AG04450 (cell line): ENCODE measurements at regions not wholly inside any gene's neighbourhood (a gene's known extent, or its start where the extent isn't known, plus 50 kb on each side); places are given as distances from the start of the nearest gene placed in this dataset.

ENCODE experiments used
- CTCF ChIA-PET: fragments of 300-600, 350-600 bp; formaldehyde crosslinking; extraction: SDS; loops from one replicate; lab custom pipeline; 2022; ENCODE audit warnings: antibody characterized with exemption, inconsistent platforms; lab: Charles Lee
- POLR2A ChIA-PET: fragments of 350-600 bp; formaldehyde crosslinking; extraction: SDS; loops from one replicate; lab custom pipeline; 2021; ENCODE audit warnings: antibody characterized with exemption, inconsistent platforms; lab: Yijun Ruan, JAX
- DNase-seq: peaks from one replicate; pipeline ENCODE4 v3.0.0-alpha.2; 2011; ENCODE audit warnings: low read depth, low spot score
- H3K27ac ChIP-seq: one replicate; pipeline ENCODE4 v1.5.1; 2012; ENCODE audit warnings: low read depth, low read length, control low read depth
- H3K27me3 ChIP-seq: one replicate; pipeline ENCODE4 v1.6.0; 2012; ENCODE audit warnings: low read length; ENCODE audit not compliant: control insufficient read depth, insufficient read depth
- H3K4me3 ChIP-seq: 2 replicates; pipeline ENCODE4 v1.5.1; 2011; ENCODE audit warnings: mild to moderate bottlenecking, low read depth, low read length, control low read depth
- H3K9me3 ChIP-seq: 2 replicates; pipeline ENCODE4 v1.5.1; 2012; ENCODE audit warnings: low read length; ENCODE audit not compliant: control insufficient read depth, insufficient read depth
- TF ChIP-seq, protein P1 (sequence below): IDR thresholded peaks from 2 replicates; pipeline ENCODE4 v1.5.1; 2011; ENCODE audit warnings: low read depth, low read length, control low read depth, inconsistent platforms

DNA sequence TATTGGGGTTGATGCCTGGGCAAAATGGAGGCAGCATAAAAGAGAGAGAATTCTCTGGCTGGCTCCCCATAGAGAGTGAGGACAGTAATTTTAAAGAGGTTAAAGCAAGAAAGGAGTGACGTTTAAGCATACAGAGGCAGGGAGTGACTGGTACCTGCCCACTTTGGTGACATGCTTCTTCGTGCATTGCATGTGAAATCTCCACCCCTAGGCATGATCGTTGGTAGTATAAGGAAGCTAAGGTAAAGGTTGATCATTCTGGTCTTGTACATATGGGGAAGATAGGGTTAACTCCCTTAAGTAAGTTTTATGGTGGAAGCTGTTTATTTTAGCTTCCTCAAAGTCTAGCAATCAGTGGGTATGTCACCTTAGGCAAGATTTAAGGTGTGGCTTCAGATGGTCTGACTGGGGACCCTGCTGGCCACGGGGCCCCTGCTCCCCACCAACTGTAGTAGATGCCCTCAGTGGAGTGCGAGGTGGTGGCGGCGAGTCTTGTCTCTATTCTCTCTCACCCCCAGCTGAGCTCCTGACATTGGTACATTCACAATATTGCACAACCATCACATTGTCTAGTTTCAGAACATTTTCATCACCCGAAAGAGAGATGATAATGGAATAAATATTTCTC lies 797.5 kb upstream of the SPRY2 start:
- CTCF ChIA-PET, result interaction anchor here (0.8 kb wide), 1 partner anchor 9 kb away, joined by 3 read pairs; no protein-coding TSS in a partner anchor
- TF ChIP-seq, protein P1, sequence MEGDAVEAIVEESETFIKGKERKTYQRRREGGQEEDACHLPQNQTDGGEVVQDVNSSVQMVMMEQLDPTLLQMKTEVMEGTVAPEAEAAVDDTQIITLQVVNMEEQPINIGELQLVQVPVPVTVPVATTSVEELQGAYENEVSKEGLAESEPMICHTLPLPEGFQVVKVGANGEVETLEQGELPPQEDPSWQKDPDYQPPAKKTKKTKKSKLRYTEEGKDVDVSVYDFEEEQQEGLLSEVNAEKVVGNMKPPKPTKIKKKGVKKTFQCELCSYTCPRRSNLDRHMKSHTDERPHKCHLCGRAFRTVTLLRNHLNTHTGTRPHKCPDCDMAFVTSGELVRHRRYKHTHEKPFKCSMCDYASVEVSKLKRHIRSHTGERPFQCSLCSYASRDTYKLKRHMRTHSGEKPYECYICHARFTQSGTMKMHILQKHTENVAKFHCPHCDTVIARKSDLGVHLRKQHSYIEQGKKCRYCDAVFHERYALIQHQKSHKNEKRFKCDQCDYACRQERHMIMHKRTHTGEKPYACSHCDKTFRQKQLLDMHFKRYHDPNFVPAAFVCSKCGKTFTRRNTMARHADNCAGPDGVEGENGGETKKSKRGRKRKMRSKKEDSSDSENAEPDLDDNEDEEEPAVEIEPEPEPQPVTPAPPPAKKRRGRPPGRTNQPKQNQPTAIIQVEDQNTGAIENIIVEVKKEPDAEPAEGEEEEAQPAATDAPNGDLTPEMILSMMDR, result no peak

DNA sequence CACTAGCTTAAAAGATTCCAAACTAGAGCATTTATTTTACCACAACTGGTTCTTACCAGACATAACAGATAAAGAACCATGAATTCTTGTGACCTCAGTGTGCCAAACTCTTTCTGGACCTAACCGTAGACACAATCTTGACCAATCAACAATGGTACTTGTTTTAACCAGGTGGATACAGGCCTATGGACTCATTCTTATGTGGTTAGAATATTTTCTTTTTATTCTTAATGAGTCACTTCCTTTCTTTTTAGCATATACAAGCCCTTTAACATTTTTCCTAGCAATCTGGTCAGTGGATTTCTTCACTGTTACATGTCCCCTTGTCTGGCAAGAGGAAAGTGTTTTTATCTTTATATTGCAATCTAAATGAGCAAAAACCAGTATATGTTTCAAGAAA lies 792.1 kb upstream of the SPRY2 start:
- H3K27ac ChIP-seq, result no peak overlapping the region
- H3K27me3 ChIP-seq, result no peaks in the 10 kb centered on the region
- H3K9me3 ChIP-seq, result no peaks in the 10 kb centered on the region; the same call in 1 of the 2 replicates
- no peak overlapping the region for H3K4me3 ChIP-seq
- ChIA-PET CTCF (no interaction called here), POLR2A (no interaction called here)
- TF ChIP-seq, protein P1, result no peak
- DNase-seq, result no peak

More for the DNA sequence above, 797.5 kb upstream of the SPRY2 start:
- H3K4me3 ChIP-seq, result no peak overlapping the region
- H3K27me3 ChIP-seq, result no peaks in the 10 kb centered on the region
- DNase-seq, result no peak
- POLR2A ChIA-PET, result no interaction called here
- H3K27ac ChIP-seq, result no peak overlapping the region
- no peaks in the 10 kb centered on the region; the same call in 1 of the 2 replicates for H3K9me3 ChIP-seq

DNA sequence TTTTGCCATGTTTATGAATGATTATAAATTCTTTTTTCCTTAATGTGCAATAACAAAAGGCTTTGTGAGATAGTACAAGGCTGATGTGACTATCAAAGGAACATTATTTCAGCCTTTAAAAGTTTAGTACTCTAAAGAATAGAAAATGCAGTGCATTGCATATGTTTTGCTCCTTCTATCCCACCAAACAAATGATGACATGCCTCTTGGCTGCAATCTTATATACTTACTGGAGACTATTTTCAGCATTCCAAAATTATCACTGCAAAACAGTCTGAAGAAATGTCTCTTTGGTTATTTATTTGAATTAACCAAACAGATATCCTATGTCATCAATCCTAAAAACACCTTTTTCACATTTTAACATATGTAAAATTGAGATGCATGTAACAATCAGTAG lies 776.5 kb upstream of the SPRY2 start:
- Histone ChIP-seq H3K27me3 (no peaks in the 10 kb centered on the region), H3K9me3 (no peaks in the 10 kb centered on the region), H3K4me3 (no peak overlapping the region), H3K27ac (no peak overlapping the region)
- ChIA-PET POLR2A (no interaction called here), CTCF (no interaction called here)
- DNase-seq, result no peak
- TF ChIP-seq, protein P1, result no peak

DNA sequence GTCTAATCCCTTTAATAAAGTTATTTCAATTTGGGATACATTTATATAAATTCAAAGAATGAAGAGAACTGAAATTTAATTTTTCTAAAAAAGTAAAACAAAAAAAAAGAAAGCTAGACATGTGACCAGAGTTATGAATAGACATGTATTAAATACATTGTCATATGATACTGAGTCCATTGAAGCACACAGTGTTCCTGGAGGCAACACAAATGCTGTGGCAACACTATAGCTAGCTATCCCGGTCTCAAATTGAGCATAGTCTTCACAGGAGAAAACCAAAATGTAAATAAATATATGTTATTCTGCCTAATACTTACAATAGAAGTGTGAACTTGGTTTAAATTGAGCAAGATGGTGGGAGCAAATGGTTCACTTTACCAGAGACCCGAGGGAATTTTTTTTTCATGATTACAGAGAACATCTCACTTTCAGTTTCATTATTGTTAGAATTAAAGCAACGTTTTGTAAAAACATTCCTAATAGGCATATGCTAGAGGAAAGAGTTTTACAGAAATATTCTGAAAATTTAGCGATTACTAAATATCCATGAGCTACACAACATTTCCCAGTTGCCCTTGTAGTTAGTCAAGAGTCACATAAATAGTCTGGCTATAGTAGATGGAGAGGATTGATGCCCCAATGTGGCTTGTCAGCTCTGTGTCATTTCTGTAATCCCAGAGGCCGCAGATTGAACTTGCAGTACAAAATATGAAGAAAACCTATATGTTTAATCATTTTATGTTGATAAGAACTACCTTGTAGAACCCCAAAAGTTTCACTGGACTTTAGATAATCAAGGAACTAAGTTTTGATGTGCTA lies 775.7 kb upstream of the SPRY2 start:
- Histone ChIP-seq H3K4me3 (no peak overlapping the region), H3K27me3 (no peaks in the 10 kb centered on the region), H3K9me3 (no peaks in the 10 kb centered on the region), H3K27ac (no peak overlapping the region)
- no peak for DNase-seq
- POLR2A ChIA-PET, result no interaction called here
- CTCF ChIA-PET, result no interaction called here
- TF ChIP-seq, protein P1, result no peak

GRCh38 chr13:81109026-81109425 lies 768.1 kb upstream of the SPRY2 start:
- CTCF ChIA-PET, result interaction anchor here (0.7 kb wide), 1 partner anchor 19 kb away, joined by 5 read pairs; no protein-coding TSS in a partner anchor
- no peaks in the 10 kb centered on the region for H3K27me3 ChIP-seq
- no peak for DNase-seq
- H3K4me3 ChIP-seq, result no peak overlapping the region
- H3K9me3 ChIP-seq, result no peaks in the 10 kb centered on the region
- H3K27ac ChIP-seq, result no peak overlapping the region
- POLR2A ChIA-PET, result no interaction called here
- TF ChIP-seq, protein P1, result no peak
